ENCODE measurements at regions not wholly inside any gene's neighbourhood (a gene's known extent, or its start where the extent isn't known, plus 50 kb on each side); places are given as distances from the start of the nearest gene placed in this dataset.

DNA sequence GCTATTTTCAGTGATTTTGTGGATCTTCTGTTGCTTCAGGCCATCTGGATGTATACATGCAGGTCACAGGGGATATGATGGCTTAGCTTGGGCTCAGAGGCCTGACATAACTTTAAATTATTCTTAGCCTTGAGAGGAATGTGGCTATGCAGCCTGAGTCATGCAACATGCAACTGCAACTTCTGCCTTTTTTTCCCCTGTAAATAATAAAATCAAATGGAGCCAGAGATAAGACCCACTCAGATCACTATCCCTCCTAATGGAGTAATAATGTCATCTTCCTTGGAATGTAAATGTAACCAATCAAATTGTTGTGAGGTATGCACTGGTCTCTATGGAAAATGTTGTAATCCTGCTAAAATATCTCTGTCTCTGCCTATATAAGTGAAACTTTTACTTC lies 54.9 kb downstream of the MAGEB17 start:
- no peaks in the 10 kb centered on the region for H3K36me3 ChIP-seq
- H3K4me1 ChIP-seq, result no peaks in the 10 kb centered on the region
- no peak overlapping the region for H3K27ac ChIP-seq
- intact Hi-C loops (cut with DNase I), result no loop called here
- no peaks in the 10 kb centered on the region for H3K27me3 ChIP-seq
- TF ChIP-seq, protein P1, sequence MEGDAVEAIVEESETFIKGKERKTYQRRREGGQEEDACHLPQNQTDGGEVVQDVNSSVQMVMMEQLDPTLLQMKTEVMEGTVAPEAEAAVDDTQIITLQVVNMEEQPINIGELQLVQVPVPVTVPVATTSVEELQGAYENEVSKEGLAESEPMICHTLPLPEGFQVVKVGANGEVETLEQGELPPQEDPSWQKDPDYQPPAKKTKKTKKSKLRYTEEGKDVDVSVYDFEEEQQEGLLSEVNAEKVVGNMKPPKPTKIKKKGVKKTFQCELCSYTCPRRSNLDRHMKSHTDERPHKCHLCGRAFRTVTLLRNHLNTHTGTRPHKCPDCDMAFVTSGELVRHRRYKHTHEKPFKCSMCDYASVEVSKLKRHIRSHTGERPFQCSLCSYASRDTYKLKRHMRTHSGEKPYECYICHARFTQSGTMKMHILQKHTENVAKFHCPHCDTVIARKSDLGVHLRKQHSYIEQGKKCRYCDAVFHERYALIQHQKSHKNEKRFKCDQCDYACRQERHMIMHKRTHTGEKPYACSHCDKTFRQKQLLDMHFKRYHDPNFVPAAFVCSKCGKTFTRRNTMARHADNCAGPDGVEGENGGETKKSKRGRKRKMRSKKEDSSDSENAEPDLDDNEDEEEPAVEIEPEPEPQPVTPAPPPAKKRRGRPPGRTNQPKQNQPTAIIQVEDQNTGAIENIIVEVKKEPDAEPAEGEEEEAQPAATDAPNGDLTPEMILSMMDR (IDR thresholded peaks at IDR 0.05), result no peak
- H3K9me3 ChIP-seq, result no peaks in the 10 kb centered on the region
- no peak for DNase-seq
- H3K4me3 ChIP-seq (replicated peaks in 1 of 3), result no peak overlapping the region

DNA sequence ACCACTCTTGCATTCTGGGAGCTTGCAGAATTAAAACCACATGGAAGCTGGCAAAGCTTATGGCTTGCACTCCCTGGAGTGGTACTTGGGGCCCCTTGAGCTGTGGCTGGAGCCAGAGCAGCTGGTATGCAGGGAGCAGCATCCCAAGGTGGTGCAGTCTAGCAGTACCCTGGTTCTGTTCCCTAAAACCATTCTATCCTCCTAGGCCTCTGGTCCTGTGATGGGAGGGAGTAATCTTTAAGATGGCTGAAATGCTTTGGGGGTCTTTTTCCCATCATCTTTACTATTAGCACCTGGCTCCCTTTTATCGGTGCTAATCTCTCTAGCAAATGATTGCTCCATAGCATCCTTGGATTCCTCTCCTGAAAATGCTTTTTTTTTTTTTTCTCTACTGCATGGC lies 56.1 kb downstream of the MAGEB17 start:
- no peak overlapping the region for H3K27ac ChIP-seq
- DNase-seq, result no peak
- intact Hi-C loops (cut with DNase I), result no loop called here
- H3K4me3 ChIP-seq (replicated peaks in 1 of 3), result no peak overlapping the region
- no peaks in the 10 kb centered on the region for H3K9me3 ChIP-seq
- H3K27me3 ChIP-seq, result no peaks in the 10 kb centered on the region
- H3K36me3 ChIP-seq, result no peaks in the 10 kb centered on the region
- TF ChIP-seq, protein P1 (IDR thresholded peaks at IDR 0.05), result no peak
- TF ChIP-seq POLR2A (IDR thresholded peaks at IDR 0.05), result no peak
- H3K4me1 ChIP-seq, result no peaks in the 10 kb centered on the region
- WGBS, 2 donors, result 94 to 100% methylated on average over 1 of the region's 1 CpG

DNA sequence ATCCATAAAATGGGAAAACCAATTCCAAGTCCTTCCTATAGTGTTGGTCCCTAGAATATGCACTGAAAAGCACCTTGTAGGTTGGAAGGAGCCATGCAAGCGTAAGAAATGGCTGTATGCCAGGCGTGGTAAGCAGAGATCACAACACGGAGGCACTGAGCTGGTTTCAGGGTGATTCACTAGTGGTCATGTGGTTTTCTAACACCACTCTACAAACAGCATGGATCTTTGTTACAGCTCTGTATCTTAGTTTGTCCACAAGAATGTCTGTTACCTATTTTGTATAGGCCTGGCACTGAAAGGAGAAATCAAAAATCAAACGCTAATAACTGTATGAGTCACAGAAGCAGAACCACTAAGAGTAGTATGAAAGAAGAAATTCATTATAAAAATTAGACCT lies 71.9 kb downstream of the MAGEB17 start:
- no peaks in the 10 kb centered on the region for H3K36me3 ChIP-seq
- H3K9me3 ChIP-seq, result no peaks in the 10 kb centered on the region
- H3K27me3 ChIP-seq, result no peaks in the 10 kb centered on the region
- no peak overlapping the region for H3K27ac ChIP-seq
- no peaks in the 10 kb centered on the region for H3K4me1 ChIP-seq
- TF ChIP-seq, protein P1 (IDR thresholded peaks at IDR 0.05), result no peak
- TF ChIP-seq POLR2A (IDR thresholded peaks at IDR 0.05), result no peak
- peak; percentile 1 to 2 for DNase-seq
- 66 to 72% methylated on average over 4 of the region's 4 CpGs for WGBS, 2 donors
- intact Hi-C loops (cut with DNase I), result no loop called here
- no peak overlapping the region for H3K4me3 ChIP-seq (replicated peaks in 1 of 3)

DNA sequence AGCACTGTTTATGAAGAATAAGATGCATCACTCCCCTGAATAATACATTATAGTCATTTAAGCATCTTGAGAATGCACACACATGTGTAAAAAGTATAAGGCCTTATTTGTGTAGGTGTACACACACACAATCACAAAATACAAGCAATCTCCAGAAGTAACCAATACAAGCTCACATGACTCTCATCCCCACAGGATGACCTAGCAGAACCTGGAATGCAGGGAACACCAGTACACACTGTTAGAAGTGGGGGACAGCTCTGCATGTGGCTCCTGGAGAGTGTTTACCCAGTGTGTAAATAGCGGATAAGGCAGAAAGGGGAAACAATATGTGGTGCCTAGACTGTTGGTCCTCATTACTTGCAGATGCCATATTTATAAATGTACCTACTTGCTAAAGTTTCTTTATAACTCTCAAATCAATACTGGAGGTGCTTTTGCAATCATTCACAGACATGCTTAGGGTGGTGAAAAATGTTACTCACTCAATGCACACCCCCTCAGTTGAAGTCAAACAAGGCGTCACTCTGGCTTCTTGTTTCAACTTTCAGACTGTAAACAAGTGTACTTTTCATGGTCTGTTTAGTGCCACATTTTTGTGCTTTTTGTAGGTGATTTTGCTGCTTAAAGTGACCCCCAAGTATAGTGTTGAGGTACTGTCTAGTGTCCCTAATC lies 73.1 kb downstream of the MAGEB17 start:
- H3K36me3 ChIP-seq, result no peaks in the 10 kb centered on the region
- H3K27me3 ChIP-seq, result no peaks in the 10 kb centered on the region
- no peak for DNase-seq
- WGBS, 2 donors, result 76 to 87% methylated on average over 2 of the region's 2 CpGs
- H3K9me3 ChIP-seq, result no peaks in the 10 kb centered on the region
- H3K27ac ChIP-seq, result no peak overlapping the region
- H3K4me3 ChIP-seq (replicated peaks in 1 of 3), result no peak overlapping the region
- H3K4me1 ChIP-seq, result no peaks in the 10 kb centered on the region
- intact Hi-C loops (cut with DNase I), result no loop called here
- TF ChIP-seq, protein P1 (IDR thresholded peaks at IDR 0.05), result no peak
- no peak for TF ChIP-seq POLR2A (IDR thresholded peaks at IDR 0.05)

DNA sequence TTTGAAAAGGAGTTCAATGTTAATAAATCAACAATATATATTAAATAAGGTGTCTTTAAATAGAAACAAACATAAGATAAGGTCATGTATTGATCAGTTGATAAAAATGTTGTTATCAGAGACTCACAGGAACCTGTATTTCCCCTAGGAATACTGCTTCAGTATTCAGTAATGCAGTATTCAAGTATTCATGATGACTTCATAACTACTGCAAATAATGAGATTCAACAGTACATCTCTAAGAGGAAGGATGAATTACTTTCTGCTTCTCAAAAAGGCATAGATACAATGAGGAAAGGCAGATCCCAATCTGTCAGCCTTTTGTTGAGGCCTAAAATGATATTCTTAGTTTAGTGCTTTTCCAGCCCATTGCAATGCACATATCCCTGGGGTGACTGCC lies 73.7 kb downstream of the MAGEB17 start:
- Histone ChIP-seq H3K27me3 (no peaks in the 10 kb centered on the region), H3K9me3 (no peaks in the 10 kb centered on the region), H3K27ac (no peak overlapping the region), H3K4me3 (replicated peaks in 1 of 3) (no peak overlapping the region), H3K4me1 (no peaks in the 10 kb centered on the region), H3K36me3 (no peaks in the 10 kb centered on the region)
- intact Hi-C loops (cut with DNase I), result no loop called here
- TF ChIP-seq, protein P1 (IDR thresholded peaks at IDR 0.05), result no peak
- no peak for TF ChIP-seq POLR2A (IDR thresholded peaks at IDR 0.05)
- DNase-seq, result no peak

Measured in thyroid gland (tissue), 4 donors.